AG04450 (cell line): ENCODE measurements at regions not wholly inside any gene's neighbourhood (a gene's known extent, or its start where the extent isn't known, plus 50 kb on each side); places are given as distances from the start of the nearest gene placed in this dataset.

ENCODE experiments used
- CTCF ChIA-PET: fragments of 300-600, 350-600 bp; formaldehyde crosslinking; extraction: SDS; loops from one replicate; lab custom pipeline; 2022; ENCODE audit warnings: antibody characterized with exemption, inconsistent platforms; lab: Charles Lee
- POLR2A ChIA-PET: fragments of 350-600 bp; formaldehyde crosslinking; extraction: SDS; loops from one replicate; lab custom pipeline; 2021; ENCODE audit warnings: antibody characterized with exemption, inconsistent platforms; lab: Yijun Ruan, JAX
- DNase-seq: peaks from one replicate; pipeline ENCODE4 v3.0.0-alpha.2; 2011; ENCODE audit warnings: low read depth, low spot score
- H3K27ac ChIP-seq: one replicate; pipeline ENCODE4 v1.5.1; 2012; ENCODE audit warnings: low read depth, low read length, control low read depth
- H3K27me3 ChIP-seq: one replicate; pipeline ENCODE4 v1.6.0; 2012; ENCODE audit warnings: low read length; ENCODE audit not compliant: control insufficient read depth, insufficient read depth
- H3K4me3 ChIP-seq: 2 replicates; pipeline ENCODE4 v1.5.1; 2011; ENCODE audit warnings: mild to moderate bottlenecking, low read depth, low read length, control low read depth
- H3K9me3 ChIP-seq: 2 replicates; pipeline ENCODE4 v1.5.1; 2012; ENCODE audit warnings: low read length; ENCODE audit not compliant: control insufficient read depth, insufficient read depth
- TF ChIP-seq, protein P1 (sequence below): IDR thresholded peaks from 2 replicates; pipeline ENCODE4 v1.5.1; 2011; ENCODE audit warnings: low read depth, low read length, control low read depth, inconsistent platforms

GRCh38 chr2:217568289-217568971 lies 434.4 kb downstream of the TNS1 start:
- DNase-seq, result peak; percentile 11
- POLR2A ChIA-PET, result no interaction called here
- Histone ChIP-seq H3K9me3 (no peaks in the 10 kb centered on the region; the same call in 1 of the 2 replicates), H3K27ac (no peak overlapping the region), H3K27me3 (peaks cover 6% of the 10 kb centered on the region), H3K4me3 (no peak overlapping the region)
- CTCF ChIA-PET, result interaction anchor here (0.5 kb wide), 1 partner anchor 403 kb away, joined by 4 read pairs; no protein-coding TSS in a partner anchor
- TF ChIP-seq, protein P1, sequence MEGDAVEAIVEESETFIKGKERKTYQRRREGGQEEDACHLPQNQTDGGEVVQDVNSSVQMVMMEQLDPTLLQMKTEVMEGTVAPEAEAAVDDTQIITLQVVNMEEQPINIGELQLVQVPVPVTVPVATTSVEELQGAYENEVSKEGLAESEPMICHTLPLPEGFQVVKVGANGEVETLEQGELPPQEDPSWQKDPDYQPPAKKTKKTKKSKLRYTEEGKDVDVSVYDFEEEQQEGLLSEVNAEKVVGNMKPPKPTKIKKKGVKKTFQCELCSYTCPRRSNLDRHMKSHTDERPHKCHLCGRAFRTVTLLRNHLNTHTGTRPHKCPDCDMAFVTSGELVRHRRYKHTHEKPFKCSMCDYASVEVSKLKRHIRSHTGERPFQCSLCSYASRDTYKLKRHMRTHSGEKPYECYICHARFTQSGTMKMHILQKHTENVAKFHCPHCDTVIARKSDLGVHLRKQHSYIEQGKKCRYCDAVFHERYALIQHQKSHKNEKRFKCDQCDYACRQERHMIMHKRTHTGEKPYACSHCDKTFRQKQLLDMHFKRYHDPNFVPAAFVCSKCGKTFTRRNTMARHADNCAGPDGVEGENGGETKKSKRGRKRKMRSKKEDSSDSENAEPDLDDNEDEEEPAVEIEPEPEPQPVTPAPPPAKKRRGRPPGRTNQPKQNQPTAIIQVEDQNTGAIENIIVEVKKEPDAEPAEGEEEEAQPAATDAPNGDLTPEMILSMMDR, result no peak

- no peak overlapping the region for H3K27ac ChIP-seq
- no peak overlapping the region for H3K4me3 ChIP-seq
- no peak for DNase-seq
- POLR2A ChIA-PET, result no interaction called here
- TF ChIP-seq, protein P1, result no peak
- peaks cover 5% of the 10 kb centered on the region for H3K9me3 ChIP-seq
- peaks cover 14% of the 10 kb centered on the region for H3K27me3 ChIP-seq
- CTCF ChIA-PET, result interaction anchor here (1.6 kb wide), 1 partner anchor 225 kb away, joined by 4 read pairs; no protein-coding TSS in a partner anchor
These were observed 439.2 kb downstream of the TNS1 start for GRCh38 chr2:217563565-217563964.

DNA sequence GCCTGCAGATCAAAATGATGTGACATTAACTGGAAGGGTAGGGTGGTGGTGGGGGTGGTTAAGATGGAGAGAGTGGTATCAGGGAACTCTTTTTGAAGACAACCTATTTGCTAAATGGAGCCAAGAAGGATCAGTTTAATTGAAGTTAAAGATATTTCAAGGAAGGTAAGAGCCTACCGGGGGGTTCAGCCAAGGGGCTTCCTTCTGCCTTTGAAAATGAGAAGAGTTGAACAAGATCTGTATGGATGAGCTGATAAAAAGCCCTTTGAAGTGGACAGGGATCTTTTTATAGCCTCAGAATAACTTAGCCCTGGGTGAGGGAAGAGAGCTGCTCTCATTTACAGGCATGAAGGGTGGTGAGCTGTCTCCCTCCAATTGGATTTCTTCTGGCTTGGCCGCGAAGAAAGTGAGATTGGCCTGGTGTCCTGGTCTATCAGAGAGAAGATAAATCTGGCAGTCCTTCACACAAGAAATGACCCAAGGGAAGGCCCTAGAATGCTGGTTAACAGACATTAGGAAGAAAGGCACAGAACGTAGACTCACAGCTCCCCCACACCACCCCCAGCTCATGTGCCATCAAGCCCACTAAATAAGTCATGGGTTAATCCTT lies 439.8 kb downstream of the TNS1 start:
- CTCF ChIA-PET, result interaction anchor here (1.6 kb wide), 1 partner anchor 226 kb away, joined by 4 read pairs; no protein-coding TSS in a partner anchor
- TF ChIP-seq, protein P1, result no peak
- H3K4me3 ChIP-seq, result no peak overlapping the region
- POLR2A ChIA-PET, result no interaction called here
- no peak for DNase-seq
- H3K9me3 ChIP-seq, result peaks cover 5% of the 10 kb centered on the region
- H3K27me3 ChIP-seq, result peaks cover 18% of the 10 kb centered on the region
- H3K27ac ChIP-seq, result no peak overlapping the region

DNA sequence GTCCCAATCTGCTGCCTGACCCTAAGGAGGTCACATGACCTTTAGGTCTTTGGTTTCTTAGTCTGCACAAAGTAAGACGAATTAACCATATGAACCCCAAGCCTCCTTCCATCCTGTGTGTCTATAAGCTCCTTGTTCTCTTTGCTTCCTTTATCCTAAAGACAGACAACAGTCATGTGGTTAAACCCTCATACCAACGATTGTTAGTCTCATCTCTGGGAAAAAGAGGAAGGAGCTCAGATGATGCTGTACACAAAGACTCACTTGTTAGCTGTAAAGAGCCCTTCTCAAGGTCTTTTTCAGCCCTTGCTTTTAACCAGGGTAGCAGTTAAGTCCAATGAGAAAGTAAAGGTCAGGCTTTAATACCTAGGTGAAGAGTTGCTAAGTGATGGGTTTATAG lies 443.7 kb downstream of the TNS1 start:
- H3K9me3 ChIP-seq, result peaks cover 5% of the 10 kb centered on the region; the same call in 1 of the 2 replicates
- ChIA-PET POLR2A (no interaction called here), CTCF (interaction anchor here (0.6 kb wide), 1 partner anchor 1088 kb away, joined by 4 read pairs; no protein-coding TSS in a partner anchor)
- no peak for DNase-seq
- no peak overlapping the region for H3K27ac ChIP-seq
- H3K4me3 ChIP-seq, result no peak overlapping the region
- H3K27me3 ChIP-seq, result peaks cover 11% of the 10 kb centered on the region
- TF ChIP-seq, protein P1, result no peak
